IMR-90 (cell line): ENCODE measurements at regions not wholly inside any gene's neighbourhood (a gene's known extent, or its start where the extent isn't known, plus 50 kb on each side); places are given as distances from the start of the nearest gene placed in this dataset.

ENCODE experiments used
- ATAC-seq: fragments of 200-7000 bp; cut with Tn5 transposase; 2 replicates; pipeline ENCODE4 v1.9.1; 2020; ENCODE audit warnings: low read depth, mild to moderate bottlenecking, moderate library complexity
- BruUV-seq: library from RNA; stranded (reverse); fragments of 400-500 nt; replicated peaks from 2 replicates; lab custom pipeline; 2021; lab: Mats Ljungman, UMichigan
- CTCF ChIA-PET: fragments of 300-600 bp; formaldehyde crosslinking; extraction: SDS; loops from one replicate; lab custom pipeline; 2021; ENCODE audit warnings: antibody characterized with exemption; lab: Yijun Ruan, JAX
- POLR2A ChIA-PET: fragments of 300-600 bp; sonication (Branson Sonifier 250); formaldehyde crosslinking; loops from one replicate; lab custom pipeline; 2022; ENCODE audit warnings: antibody characterized with exemption; ENCODE audit not compliant: unreplicated experiment; lab: Charles Lee
- DNase-seq: peaks from one replicate; pipeline ENCODE4 v3.0.0; 2013
- H2AFZ ChIP-seq: replicated peaks from 2 replicates; pipeline ENCODE3; 2013; ENCODE audit warnings: low read length, mild to moderate bottlenecking; ENCODE audit not compliant: poor library complexity
- H2AK5ac ChIP-seq: 2 replicates; pipeline ENCODE4 v1.6.1; 2013; ENCODE audit warnings: low read depth, low read length, inconsistent platforms
- H2AK9ac ChIP-seq: replicated peaks from 2 replicates; pipeline ENCODE3; 2013; ENCODE audit warnings: mild to moderate bottlenecking, low read depth, low read length, moderate library complexity; ENCODE audit not compliant: poor library complexity
- H2BK120ac ChIP-seq: 2 replicates; pipeline ENCODE4 v1.6.1; 2013; ENCODE audit warnings: low read depth, low read length, inconsistent platforms
- H2BK15ac ChIP-seq: 3 replicates; pipeline ENCODE4 v1.6.1; 2013; ENCODE audit warnings: low read depth, low read length, inconsistent platforms
- H2BK20ac ChIP-seq: 2 replicates; pipeline ENCODE4 v1.6.1; 2013; ENCODE audit warnings: low read depth, mild to moderate bottlenecking, inconsistent platforms, low read length, moderate library complexity
- H2BK5ac ChIP-seq: 2 replicates; pipeline ENCODE4 v1.6.1; 2013; ENCODE audit warnings: mild to moderate bottlenecking, low read depth, low read length, inconsistent platforms; ENCODE audit not compliant: poor library complexity, severe bottlenecking
- H3K14ac ChIP-seq: replicated peaks from 2 replicates; pipeline ENCODE4 v1.6.1; 2013; ENCODE audit warnings: low read depth, low read length, inconsistent platforms
- H3K18ac ChIP-seq: 2 replicates; pipeline ENCODE4 v1.6.1; 2013; ENCODE audit warnings: low read depth, low read length, control low read depth
- H3K23ac ChIP-seq: 2 replicates; pipeline ENCODE4 v1.6.1; 2013; ENCODE audit warnings: low read depth, low read length, inconsistent platforms
- H3K27ac ChIP-seq: 2 replicates; pipeline ENCODE4 v1.5.1; 2013; ENCODE audit warnings: mild to moderate bottlenecking, control low read depth, low read length; ENCODE audit not compliant: insufficient read depth
- H3K27me3 ChIP-seq: 2 replicates; pipeline ENCODE4 v1.6.1; 2013; ENCODE audit warnings: low read length; ENCODE audit not compliant: control insufficient read depth, insufficient read depth
- H3K36me3 ChIP-seq: 2 replicates; pipeline ENCODE4 v1.6.1; 2013; ENCODE audit warnings: low read length, mixed read lengths; ENCODE audit not compliant: control insufficient read depth, insufficient read depth
- H3K4ac ChIP-seq: 2 replicates; pipeline ENCODE4 v1.6.1; 2013; ENCODE audit warnings: low read depth, low read length, inconsistent platforms
- H3K4me1 ChIP-seq: 2 replicates; pipeline ENCODE4 v1.6.1; 2013; ENCODE audit warnings: low read length, mixed read lengths; ENCODE audit not compliant: control insufficient read depth, insufficient read depth
- H3K4me2 ChIP-seq: 2 replicates; pipeline ENCODE4 v1.6.1; 2013; ENCODE audit warnings: low read depth, mild to moderate bottlenecking, control low read depth, low read length, moderate library complexity
- H3K4me3 ChIP-seq: 2 replicates; pipeline ENCODE4 v1.5.1; 2013; ENCODE audit warnings: low read depth, mild to moderate bottlenecking, control low read depth, low read length, moderate library complexity; ENCODE audit not compliant: insufficient read depth
- H3K56ac ChIP-seq: 2 replicates; pipeline ENCODE4 v1.6.1; 2013; ENCODE audit warnings: low read length, inconsistent platforms; ENCODE audit not compliant: insufficient read depth; ENCODE audit errors: extremely low read depth
- H3K79me1 ChIP-seq, 2 experiments: 2 replicates each; pipeline ENCODE4 v1.6.1; 2013; ENCODE audit warnings: low read length in 2 of 2, inconsistent platforms in 1 of 2, low read depth in 1 of 2
- H3K9ac ChIP-seq: 2 replicates; pipeline ENCODE4 v1.6.1; 2013; ENCODE audit warnings: low read depth, low read length, control low read depth
- H3K9me1 ChIP-seq: 2 replicates; pipeline ENCODE4 v1.6.1; 2013; ENCODE audit warnings: low read length, inconsistent platforms; ENCODE audit not compliant: insufficient read depth
- H3K9me3 ChIP-seq: 2 replicates; pipeline ENCODE4 v1.6.1; 2013; ENCODE audit warnings: low read length; ENCODE audit not compliant: control insufficient read depth, insufficient read depth
- H4K20me1 ChIP-seq: 2 replicates; pipeline ENCODE4 v1.6.1; 2013; ENCODE audit warnings: low read length, inconsistent platforms; ENCODE audit not compliant: insufficient read depth
- H4K5ac ChIP-seq: 2 replicates; pipeline ENCODE4 v1.6.1; 2013; ENCODE audit warnings: mild to moderate bottlenecking, low read depth, low read length, control low read depth
- H4K8ac ChIP-seq, 2 experiments: 2 replicates each; pipeline ENCODE4 v1.6.1; 2013; ENCODE audit warnings: low read depth in 2 of 2, low read length in 2 of 2, control low read depth in 1 of 2, inconsistent platforms in 1 of 2
- H4K91ac ChIP-seq: 2 replicates; pipeline ENCODE4 v1.6.1; 2013; ENCODE audit warnings: low read depth, low read length, inconsistent platforms; ENCODE audit not compliant: insufficient read depth
- BHLHE40 ChIP-seq: fragments of 150-350 bp; IDR thresholded peaks from 2 replicates; pipeline ENCODE4 v1.6.1; 2016; ENCODE audit warnings: mild to moderate bottlenecking, low read depth, low read length
- CEBPB ChIP-seq: IDR thresholded peaks from 2 replicates; pipeline ENCODE4 v1.6.1; 2012; ENCODE audit warnings: low read depth, low read length, improper control_type of control experiment
- CHD1 ChIP-seq: IDR thresholded peaks from 2 replicates; pipeline ENCODE4 v1.6.1; 2012; ENCODE audit warnings: low read depth, low read length, improper control_type of control experiment
- CTCF ChIP-seq: conservative IDR thresholded peaks from 2 replicates; pipeline ENCODE4 v1.5.1; 2012; ENCODE audit warnings: mild to moderate bottlenecking, low read depth, low read length, improper control_type of control experiment
- MAFK ChIP-seq: IDR thresholded peaks from 2 replicates; pipeline ENCODE4 v1.6.1; 2012; ENCODE audit warnings: low read depth, low read length, improper control_type of control experiment
- MAZ ChIP-seq: IDR thresholded peaks from 2 replicates; pipeline ENCODE4 v1.6.1; 2012; ENCODE audit warnings: low read depth, mild to moderate bottlenecking, low read length, improper control_type of control experiment, moderate library complexity, borderline replicate concordance
- MXI1 ChIP-seq: IDR thresholded peaks from 2 replicates; pipeline ENCODE4 v1.6.1; 2012; ENCODE audit warnings: low read depth, mild to moderate bottlenecking, low read length, moderate library complexity, borderline replicate concordance
- NFE2L2 ChIP-seq: fragments of 150-350 bp; IDR thresholded peaks from 2 replicates; pipeline ENCODE4 v1.6.1; 2016; ENCODE audit warnings: low read depth, mild to moderate bottlenecking, low read length
- POLR2A ChIP-seq: IDR thresholded peaks from 2 replicates; pipeline ENCODE4 v1.6.1; 2012; ENCODE audit warnings: mild to moderate bottlenecking, low read depth, low read length
- RAD21 ChIP-seq: IDR thresholded peaks from 2 replicates; pipeline ENCODE4 v1.6.1; 2012; ENCODE audit warnings: low read length, improper control_type of control experiment
- RCOR1 ChIP-seq: IDR thresholded peaks from 2 replicates; pipeline ENCODE4 v1.6.1; 2012; ENCODE audit warnings: mild to moderate bottlenecking, low read length, improper control_type of control experiment; ENCODE audit not compliant: insufficient replicate concordance
- RFX5 ChIP-seq: IDR thresholded peaks from 2 replicates; pipeline ENCODE4 v1.8.0; 2012; ENCODE audit warnings: low read depth, mild to moderate bottlenecking, low read length, moderate library complexity
- SMC3 ChIP-seq: fragments of 150-350 bp; IDR thresholded peaks from 2 replicates; pipeline ENCODE4 v1.6.1; 2016; ENCODE audit warnings: low read depth, mild to moderate bottlenecking, antibody characterized with exemption, low read length, moderate library complexity
- USF2 ChIP-seq: fragments of 150-350 bp; IDR thresholded peaks from 2 replicates; pipeline ENCODE4 v1.6.1; 2017; ENCODE audit warnings: mild to moderate bottlenecking, antibody characterized with exemption, low read length, low read depth
- WGBS, 2 experiments: methylation state at CpG; one replicate each; pipeline versions ENCODE4 v1.1.5 to v1.1.7; 2013; ENCODE audit warnings: missing lambda C conversion rate in 2 of 2; ENCODE audit not compliant: insufficient read length in 1 of 2; ENCODE audit errors: extremely low coverage in 2 of 2; 5-methylcytosine and 5-hydroxymethylcytosine counted together
- dilution Hi-C: fragments of 300-500 bp; cut with HindIII; formaldehyde crosslinking; loops from one replicate; pipeline ENCODE4 v1.14.3; 2018; ENCODE audit warnings: low sequenced_read_pairs; ENCODE audit not compliant: unreplicated experiment
- in situ Hi-C: fragments of 300-500 bp; cut with MboI; formaldehyde crosslinking; loops from 3 replicates; pipeline ENCODE4 v1.14.3; 2019; ENCODE audit warnings: low sequenced_read_pairs, inconsistent platforms, mixed read lengths
- intact Hi-C: fragments of 100-400 bp; cut with micrococcal nuclease; formaldehyde crosslinking; loops from 2 replicates; pipeline ENCODE4 v1.10.0; 2022

- H3K27me3 ChIP-seq, result no peaks in the 10 kb centered on the region
- no peak overlapping the region for H3K4me3 ChIP-seq
- H2BK5ac ChIP-seq, result no peak overlapping the region
- no peaks in the 10 kb centered on the region for H4K20me1 ChIP-seq
- H2AK5ac ChIP-seq, result no peak overlapping the region
- no peaks in the 10 kb centered on the region for H3K9me1 ChIP-seq
- no peak overlapping the region for H2BK120ac ChIP-seq
- H3K9me3 ChIP-seq, result peaks cover 3% of the 10 kb centered on the region; the same call in 1 of the 2 replicates
- H3K18ac ChIP-seq, result no peak overlapping the region
- POLR2A ChIA-PET, result no interaction called here
- no peak overlapping the region for H2BK20ac ChIP-seq
- no peak for DNase-seq
- no peak for TF ChIP-seq CEBPB
- no peak for TF ChIP-seq RFX5
- TF ChIP-seq RCOR1, result no peak
- TF ChIP-seq POLR2A, result no peak
- TF ChIP-seq RAD21, result no peak
- TF ChIP-seq NFE2L2, result no peak
- TF ChIP-seq BHLHE40, result no peak
- no peak for TF ChIP-seq CTCF
- TF ChIP-seq SMC3, result no peak
- no peak for TF ChIP-seq MAFK
- no peak for TF ChIP-seq USF2
- no peak for TF ChIP-seq MXI1
- no peak for TF ChIP-seq CHD1
- no peak for TF ChIP-seq MAZ
- no peak overlapping the region for H4K8ac ChIP-seq
- no peaks in the 10 kb centered on the region for H3K4me1 ChIP-seq
- H3K4ac ChIP-seq, result no peak overlapping the region
- CTCF ChIA-PET, result interaction anchor here (0.7 kb wide), 1 partner anchor 20 kb away, joined by 6 read pairs; no protein-coding TSS in a partner anchor
- dilution Hi-C loops, result no loop called here
- WGBS, 2 experiments, result no CpG with 5 or more reads among the region's 1 CpG
- H4K5ac ChIP-seq, result no peak overlapping the region
- no peak overlapping the region for H2AFZ ChIP-seq
- H2BK15ac ChIP-seq, result no peak overlapping the region
- no peak overlapping the region for H3K27ac ChIP-seq
- no peak overlapping the region for H3K56ac ChIP-seq
- no peak for ATAC-seq
- no TSS peak for BruUV-seq
- H3K36me3 ChIP-seq, result no peaks in the 10 kb centered on the region
- in situ Hi-C loops, result no loop called here
- H3K4me2 ChIP-seq, result no peak overlapping the region
- no peak overlapping the region for H3K14ac ChIP-seq
- H2AK9ac ChIP-seq, result no peak overlapping the region
- no peak overlapping the region for H3K9ac ChIP-seq
- no peak overlapping the region for H4K91ac ChIP-seq
- no peak overlapping the region for H3K23ac ChIP-seq
- H3K79me1 ChIP-seq, result no peaks in the 10 kb centered on the region
- intact Hi-C loops, result no loop called here
Observed at GRCh38 chr6:51016489-51016888, 197.8 kb downstream of the TFAP2B start.
